ENCODE measurements at regions not wholly inside any gene's neighbourhood (a gene's known extent, or its start where the extent isn't known, plus 50 kb on each side); places are given as distances from the start of the nearest gene placed in this dataset.

GRCh38 chr20:48354903-48355302 is 472.9 kb downstream of the PREX1 start:
- TF ChIP-seq, protein P1, sequence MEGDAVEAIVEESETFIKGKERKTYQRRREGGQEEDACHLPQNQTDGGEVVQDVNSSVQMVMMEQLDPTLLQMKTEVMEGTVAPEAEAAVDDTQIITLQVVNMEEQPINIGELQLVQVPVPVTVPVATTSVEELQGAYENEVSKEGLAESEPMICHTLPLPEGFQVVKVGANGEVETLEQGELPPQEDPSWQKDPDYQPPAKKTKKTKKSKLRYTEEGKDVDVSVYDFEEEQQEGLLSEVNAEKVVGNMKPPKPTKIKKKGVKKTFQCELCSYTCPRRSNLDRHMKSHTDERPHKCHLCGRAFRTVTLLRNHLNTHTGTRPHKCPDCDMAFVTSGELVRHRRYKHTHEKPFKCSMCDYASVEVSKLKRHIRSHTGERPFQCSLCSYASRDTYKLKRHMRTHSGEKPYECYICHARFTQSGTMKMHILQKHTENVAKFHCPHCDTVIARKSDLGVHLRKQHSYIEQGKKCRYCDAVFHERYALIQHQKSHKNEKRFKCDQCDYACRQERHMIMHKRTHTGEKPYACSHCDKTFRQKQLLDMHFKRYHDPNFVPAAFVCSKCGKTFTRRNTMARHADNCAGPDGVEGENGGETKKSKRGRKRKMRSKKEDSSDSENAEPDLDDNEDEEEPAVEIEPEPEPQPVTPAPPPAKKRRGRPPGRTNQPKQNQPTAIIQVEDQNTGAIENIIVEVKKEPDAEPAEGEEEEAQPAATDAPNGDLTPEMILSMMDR (IDR thresholded peaks at IDR 0.05; ENCODE audit: borderline replicate concordance, extremely low read depth, low read length, poor library complexity, severe bottlenecking), result no peak
- no peak for TF ChIP-seq EZH2 (IDR thresholded peaks at IDR 0.05; ENCODE audit: borderline replicate concordance, low read depth, low read length, severe bottlenecking)
